ENCODE measurements at regions not wholly inside any gene's neighbourhood (a gene's known extent, or its start where the extent isn't known, plus 50 kb on each side); places are given as distances from the start of the nearest gene placed in this dataset.

- TF ChIP-seq, protein P1, sequence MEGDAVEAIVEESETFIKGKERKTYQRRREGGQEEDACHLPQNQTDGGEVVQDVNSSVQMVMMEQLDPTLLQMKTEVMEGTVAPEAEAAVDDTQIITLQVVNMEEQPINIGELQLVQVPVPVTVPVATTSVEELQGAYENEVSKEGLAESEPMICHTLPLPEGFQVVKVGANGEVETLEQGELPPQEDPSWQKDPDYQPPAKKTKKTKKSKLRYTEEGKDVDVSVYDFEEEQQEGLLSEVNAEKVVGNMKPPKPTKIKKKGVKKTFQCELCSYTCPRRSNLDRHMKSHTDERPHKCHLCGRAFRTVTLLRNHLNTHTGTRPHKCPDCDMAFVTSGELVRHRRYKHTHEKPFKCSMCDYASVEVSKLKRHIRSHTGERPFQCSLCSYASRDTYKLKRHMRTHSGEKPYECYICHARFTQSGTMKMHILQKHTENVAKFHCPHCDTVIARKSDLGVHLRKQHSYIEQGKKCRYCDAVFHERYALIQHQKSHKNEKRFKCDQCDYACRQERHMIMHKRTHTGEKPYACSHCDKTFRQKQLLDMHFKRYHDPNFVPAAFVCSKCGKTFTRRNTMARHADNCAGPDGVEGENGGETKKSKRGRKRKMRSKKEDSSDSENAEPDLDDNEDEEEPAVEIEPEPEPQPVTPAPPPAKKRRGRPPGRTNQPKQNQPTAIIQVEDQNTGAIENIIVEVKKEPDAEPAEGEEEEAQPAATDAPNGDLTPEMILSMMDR (IDR thresholded peaks at IDR 0.05), result no peak
- no peak for TF ChIP-seq EZH2phosphoT487 (IDR thresholded peaks at IDR 0.05)
Observed at GRCh38 chr3:96017556-96017955, 796.8 kb upstream of the EPHA6 start.

Data from neural progenitor cell (in vitro differentiated cells).